Panc1 (cell line): ENCODE measurements at regions not wholly inside any gene's neighbourhood (a gene's known extent, or its start where the extent isn't known, plus 50 kb on each side); places are given as distances from the start of the nearest gene placed in this dataset.

Experiments used
- ATAC-seq: fragments of 200-7000 bp; cut with Tn5 transposase; 2 replicates; pipeline ENCODE4 v1.9.1; 2020; ENCODE audit warnings: mild to moderate bottlenecking, moderate library complexity
- BruUV-seq: library from RNA; stranded (reverse); fragments of 400-500 nt; replicated peaks from 2 replicates; lab custom pipeline; 2021; lab: Mats Ljungman, UMichigan
- CTCF ChIA-PET: fragments of 300-600 bp; sonication (Branson Sonifier 250); formaldehyde crosslinking; loops from one replicate; lab custom pipeline; 2022; ENCODE audit warnings: antibody characterized with exemption; lab: Charles Lee
- POLR2A ChIA-PET: fragments of 300-600 bp; sonication (Branson Sonifier 250); formaldehyde crosslinking; loops from one replicate; lab custom pipeline; 2022; ENCODE audit warnings: antibody characterized with exemption; lab: Charles Lee
- DNase-seq: peaks from one replicate; pipeline ENCODE4 v3.0.0-alpha.2; 2010; ENCODE audit warnings: low read depth, low spot score
- H3K27ac ChIP-seq: 2 replicates; pipeline ENCODE4 v1.5.1; 2011; ENCODE audit warnings: mild to moderate bottlenecking, low read length, inconsistent platforms
- H3K27me3 ChIP-seq: fragments of 200-500 bp; sonication (Bioruptor generic); 2 replicates; pipeline ENCODE4 v1.6.0; 2014; ENCODE audit warnings: low read length, inconsistent platforms; ENCODE audit not compliant: control insufficient read depth, insufficient read depth
- H3K36me3 ChIP-seq: fragments of 200-500 bp; sonication (Bioruptor generic); 2 replicates; pipeline ENCODE4 v1.5.1; 2014; ENCODE audit warnings: inconsistent platforms, mild to moderate bottlenecking, low read length, moderate library complexity; ENCODE audit not compliant: control insufficient read depth, insufficient read depth
- H3K4me1 ChIP-seq: 2 replicates; pipeline ENCODE4 v1.5.1; 2011; ENCODE audit warnings: inconsistent platforms, mild to moderate bottlenecking, low read length, moderate library complexity; ENCODE audit not compliant: control insufficient read depth, insufficient read depth
- H3K4me3 ChIP-seq, 2 experiments: 2 replicates each; pipeline ENCODE4 v1.5.1; 2011 to 2012; ENCODE audit warnings: low read depth in 2 of 2, low read length in 2 of 2, mild to moderate bottlenecking in 2 of 2, inconsistent platforms in 1 of 2, moderate library complexity in 1 of 2
- H3K9me3 ChIP-seq: fragments of 200-500 bp; sonication (Bioruptor generic); 2 replicates; pipeline ENCODE4 v1.5.1; 2014; ENCODE audit warnings: low read depth, mild to moderate bottlenecking, inconsistent platforms, low read length, moderate library complexity; ENCODE audit not compliant: control insufficient read depth, insufficient read depth
- POLR2AphosphoS5 ChIP-seq: IDR thresholded peaks from 2 replicates; pipeline ENCODE4 v1.6.1; 2012; ENCODE audit warnings: mild to moderate bottlenecking, low read depth, low read length, moderate library complexity
- SIN3A ChIP-seq: IDR thresholded peaks from 2 replicates; pipeline ENCODE4 v1.6.1; 2012; ENCODE audit warnings: low read depth, mild to moderate bottlenecking, low read length, moderate library complexity, borderline replicate concordance; ENCODE audit not compliant: insufficient read depth
- TCF7L2 ChIP-seq: IDR thresholded peaks from 2 replicates; pipeline ENCODE4 v1.6.1; 2011; ENCODE audit warnings: mild to moderate bottlenecking, low read depth, low read length, inconsistent platforms
- in situ Hi-C: cut with HindIII; loops from 2 replicates; pipeline ENCODE4 v1.10.0; 2016; ENCODE audit warnings: low sequenced_read_pairs, low pct_unique_long_range_greater_than_20kb
- intact Hi-C: fragments of 100-400 bp; cut with micrococcal nuclease; formaldehyde crosslinking; loops from one replicate; pipeline ENCODE4 v1.10.0; 2022; ENCODE audit not compliant: unreplicated experiment
- TF ChIP-seq, protein P1 (sequence below): fragments of 450-650 bp; IDR thresholded peaks from 2 replicates; pipeline ENCODE4 v1.5.1; 2017; ENCODE audit warnings: mild to moderate bottlenecking
- TF ChIP-seq, protein P2 (sequence below), 2 experiments: IDR thresholded peaks; 2 replicates each; pipeline ENCODE4 v1.6.1; 2011 to 2012; ENCODE audit warnings: low read depth in 2 of 2, control low read depth in 1 of 2, low read length in 1 of 2, mild to moderate bottlenecking in 1 of 2, moderate library complexity in 1 of 2; ENCODE audit not compliant: insufficient read depth in 1 of 2

DNA sequence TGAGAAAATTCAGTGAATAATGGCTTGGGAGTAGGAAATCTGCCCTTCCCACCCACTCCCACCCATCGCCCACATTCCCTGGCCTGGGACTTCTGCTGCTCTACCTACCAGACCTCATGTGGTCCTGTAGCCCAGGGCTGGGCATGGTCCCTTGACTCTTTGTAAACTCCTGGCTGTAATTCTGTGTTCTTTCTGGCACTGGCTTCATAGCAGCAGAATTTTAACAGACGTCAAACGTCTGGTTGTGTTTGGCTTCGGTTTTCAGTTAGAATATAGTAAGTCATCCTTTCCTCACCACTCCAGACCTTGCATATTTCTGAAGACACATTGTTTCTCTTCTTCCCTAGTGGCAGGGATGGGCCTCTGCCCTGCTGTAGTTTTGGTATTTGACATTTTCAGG lies 210.6 kb downstream of the CSNK2A3 start:
- no peak overlapping the region for H3K4me3 ChIP-seq
- no peaks in the 10 kb centered on the region for H3K27me3 ChIP-seq
- no peak for ATAC-seq
- H3K36me3 ChIP-seq = no peaks in the 10 kb centered on the region
- BruUV-seq = no TSS peak
- H3K27ac ChIP-seq = no peak overlapping the region
- in situ Hi-C loops (no loop called here), intact Hi-C loops (no loop called here)
- ChIA-PET CTCF (no interaction called here), POLR2A (interaction anchor here (0.6 kb wide), 1 partner anchor 44 kb away, joined by 8 read pairs; no protein-coding TSS in a partner anchor)
- DNase-seq = no peak
- H3K9me3 ChIP-seq = no peaks in the 10 kb centered on the region
- H3K4me1 ChIP-seq = no peaks in the 10 kb centered on the region
- TF ChIP-seq POLR2AphosphoS5 (no peak), TCF7L2 (no peak), SIN3A (no peak)
- TF ChIP-seq, protein P1, sequence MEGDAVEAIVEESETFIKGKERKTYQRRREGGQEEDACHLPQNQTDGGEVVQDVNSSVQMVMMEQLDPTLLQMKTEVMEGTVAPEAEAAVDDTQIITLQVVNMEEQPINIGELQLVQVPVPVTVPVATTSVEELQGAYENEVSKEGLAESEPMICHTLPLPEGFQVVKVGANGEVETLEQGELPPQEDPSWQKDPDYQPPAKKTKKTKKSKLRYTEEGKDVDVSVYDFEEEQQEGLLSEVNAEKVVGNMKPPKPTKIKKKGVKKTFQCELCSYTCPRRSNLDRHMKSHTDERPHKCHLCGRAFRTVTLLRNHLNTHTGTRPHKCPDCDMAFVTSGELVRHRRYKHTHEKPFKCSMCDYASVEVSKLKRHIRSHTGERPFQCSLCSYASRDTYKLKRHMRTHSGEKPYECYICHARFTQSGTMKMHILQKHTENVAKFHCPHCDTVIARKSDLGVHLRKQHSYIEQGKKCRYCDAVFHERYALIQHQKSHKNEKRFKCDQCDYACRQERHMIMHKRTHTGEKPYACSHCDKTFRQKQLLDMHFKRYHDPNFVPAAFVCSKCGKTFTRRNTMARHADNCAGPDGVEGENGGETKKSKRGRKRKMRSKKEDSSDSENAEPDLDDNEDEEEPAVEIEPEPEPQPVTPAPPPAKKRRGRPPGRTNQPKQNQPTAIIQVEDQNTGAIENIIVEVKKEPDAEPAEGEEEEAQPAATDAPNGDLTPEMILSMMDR = no peak
- TF ChIP-seq, protein P2, sequence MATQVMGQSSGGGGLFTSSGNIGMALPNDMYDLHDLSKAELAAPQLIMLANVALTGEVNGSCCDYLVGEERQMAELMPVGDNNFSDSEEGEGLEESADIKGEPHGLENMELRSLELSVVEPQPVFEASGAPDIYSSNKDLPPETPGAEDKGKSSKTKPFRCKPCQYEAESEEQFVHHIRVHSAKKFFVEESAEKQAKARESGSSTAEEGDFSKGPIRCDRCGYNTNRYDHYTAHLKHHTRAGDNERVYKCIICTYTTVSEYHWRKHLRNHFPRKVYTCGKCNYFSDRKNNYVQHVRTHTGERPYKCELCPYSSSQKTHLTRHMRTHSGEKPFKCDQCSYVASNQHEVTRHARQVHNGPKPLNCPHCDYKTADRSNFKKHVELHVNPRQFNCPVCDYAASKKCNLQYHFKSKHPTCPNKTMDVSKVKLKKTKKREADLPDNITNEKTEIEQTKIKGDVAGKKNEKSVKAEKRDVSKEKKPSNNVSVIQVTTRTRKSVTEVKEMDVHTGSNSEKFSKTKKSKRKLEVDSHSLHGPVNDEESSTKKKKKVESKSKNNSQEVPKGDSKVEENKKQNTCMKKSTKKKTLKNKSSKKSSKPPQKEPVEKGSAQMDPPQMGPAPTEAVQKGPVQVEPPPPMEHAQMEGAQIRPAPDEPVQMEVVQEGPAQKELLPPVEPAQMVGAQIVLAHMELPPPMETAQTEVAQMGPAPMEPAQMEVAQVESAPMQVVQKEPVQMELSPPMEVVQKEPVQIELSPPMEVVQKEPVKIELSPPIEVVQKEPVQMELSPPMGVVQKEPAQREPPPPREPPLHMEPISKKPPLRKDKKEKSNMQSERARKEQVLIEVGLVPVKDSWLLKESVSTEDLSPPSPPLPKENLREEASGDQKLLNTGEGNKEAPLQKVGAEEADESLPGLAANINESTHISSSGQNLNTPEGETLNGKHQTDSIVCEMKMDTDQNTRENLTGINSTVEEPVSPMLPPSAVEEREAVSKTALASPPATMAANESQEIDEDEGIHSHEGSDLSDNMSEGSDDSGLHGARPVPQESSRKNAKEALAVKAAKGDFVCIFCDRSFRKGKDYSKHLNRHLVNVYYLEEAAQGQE (IDR thresholded peaks at IDR 0.05; ENCODE audit: insufficient read depth in 1 of 2, low read depth in 2 of 2, low read length in 1 of 2) = no peak

DNA sequence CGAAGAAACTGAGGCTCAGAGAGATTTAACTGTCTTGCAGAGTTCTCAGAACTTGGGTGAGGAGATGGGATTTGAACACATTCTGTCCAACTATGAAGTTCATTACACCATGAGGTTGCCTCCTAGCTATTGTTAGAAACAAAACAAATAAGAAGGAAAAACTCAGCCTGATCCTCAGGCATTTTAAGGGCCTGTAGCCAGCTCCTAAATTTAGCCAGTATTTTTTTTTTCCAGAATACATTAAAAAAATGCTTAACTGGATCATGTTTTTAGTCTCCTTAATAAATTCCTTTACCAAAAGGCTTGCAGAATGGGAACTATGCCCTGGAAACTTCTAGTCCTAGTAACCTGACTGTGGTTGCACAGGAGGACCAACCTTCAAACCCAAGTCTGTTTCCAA lies 212.0 kb downstream of the CSNK2A3 start:
- intact Hi-C loops (no loop called here), in situ Hi-C loops (no loop called here)
- no peaks in the 10 kb centered on the region for H3K27me3 ChIP-seq
- H3K27ac ChIP-seq = no peak overlapping the region
- TF ChIP-seq, protein P2 (IDR thresholded peaks at IDR 0.05; ENCODE audit: insufficient read depth in 1 of 2, low read depth in 2 of 2, low read length in 1 of 2) = no peak
- TF ChIP-seq, protein P1 = no peak
- no peak for TF ChIP-seq SIN3A
- TF ChIP-seq TCF7L2 = no peak
- TF ChIP-seq POLR2AphosphoS5 = no peak
- DNase-seq (no peak), ATAC-seq (no peak)
- H3K36me3 ChIP-seq = no peaks in the 10 kb centered on the region
- H3K4me3 ChIP-seq = no peak overlapping the region
- ChIA-PET POLR2A (no interaction called here), CTCF (no interaction called here)
- H3K9me3 ChIP-seq = no peaks in the 10 kb centered on the region
- BruUV-seq = no TSS peak
- H3K4me1 ChIP-seq = no peaks in the 10 kb centered on the region
